ENCODE measurements at regions not wholly inside any gene's neighbourhood (a gene's known extent, or its start where the extent isn't known, plus 50 kb on each side); places are given as distances from the start of the nearest gene placed in this dataset.

DNA sequence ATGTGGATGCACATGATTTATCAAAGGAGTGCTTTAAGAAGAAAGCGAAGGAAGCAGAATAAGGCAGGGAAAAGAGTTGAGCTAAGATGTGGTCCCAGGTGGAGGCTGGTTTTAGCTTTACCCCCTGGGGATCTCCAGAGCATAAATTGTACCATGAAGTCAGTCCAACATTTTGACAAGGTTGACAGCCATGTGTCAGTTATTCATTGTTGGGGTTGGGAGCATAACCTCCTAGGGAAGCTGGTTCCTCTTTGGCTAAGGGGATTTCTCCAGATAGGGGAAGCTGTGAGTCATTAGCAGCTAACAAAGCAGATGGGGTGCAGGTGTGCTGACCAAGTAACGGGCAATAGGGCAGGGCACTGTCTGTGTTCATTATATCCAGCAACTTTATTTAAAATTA lies 123.7 kb upstream of the IGSF10 start:
- Histone ChIP-seq H3K36me3 (no peaks in the 10 kb centered on the region), H3K9me3 (no peaks in the 10 kb centered on the region), H3K27ac (no peak overlapping the region), H3K4me1 (peaks cover 6% of the 10 kb centered on the region), H3K27me3 (no peaks in the 10 kb centered on the region), H3K4me3 (no peak overlapping the region)
- DNase-seq (ENCODE audit: low spot score in 2 of 2), result no peak
- WGBS, result 83% methylated on average over 2 of the region's 2 CpGs
- TF ChIP-seq POLR2A (IDR thresholded peaks at IDR 0.05), result no peak
- TF ChIP-seq POLR2AphosphoS5 (IDR thresholded peaks at IDR 0.05), result no peak
- no peak for TF ChIP-seq EP300 (IDR thresholded peaks at IDR 0.05)
- TF ChIP-seq, protein P1, sequence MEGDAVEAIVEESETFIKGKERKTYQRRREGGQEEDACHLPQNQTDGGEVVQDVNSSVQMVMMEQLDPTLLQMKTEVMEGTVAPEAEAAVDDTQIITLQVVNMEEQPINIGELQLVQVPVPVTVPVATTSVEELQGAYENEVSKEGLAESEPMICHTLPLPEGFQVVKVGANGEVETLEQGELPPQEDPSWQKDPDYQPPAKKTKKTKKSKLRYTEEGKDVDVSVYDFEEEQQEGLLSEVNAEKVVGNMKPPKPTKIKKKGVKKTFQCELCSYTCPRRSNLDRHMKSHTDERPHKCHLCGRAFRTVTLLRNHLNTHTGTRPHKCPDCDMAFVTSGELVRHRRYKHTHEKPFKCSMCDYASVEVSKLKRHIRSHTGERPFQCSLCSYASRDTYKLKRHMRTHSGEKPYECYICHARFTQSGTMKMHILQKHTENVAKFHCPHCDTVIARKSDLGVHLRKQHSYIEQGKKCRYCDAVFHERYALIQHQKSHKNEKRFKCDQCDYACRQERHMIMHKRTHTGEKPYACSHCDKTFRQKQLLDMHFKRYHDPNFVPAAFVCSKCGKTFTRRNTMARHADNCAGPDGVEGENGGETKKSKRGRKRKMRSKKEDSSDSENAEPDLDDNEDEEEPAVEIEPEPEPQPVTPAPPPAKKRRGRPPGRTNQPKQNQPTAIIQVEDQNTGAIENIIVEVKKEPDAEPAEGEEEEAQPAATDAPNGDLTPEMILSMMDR (IDR thresholded peaks at IDR 0.05), result no peak

DNA sequence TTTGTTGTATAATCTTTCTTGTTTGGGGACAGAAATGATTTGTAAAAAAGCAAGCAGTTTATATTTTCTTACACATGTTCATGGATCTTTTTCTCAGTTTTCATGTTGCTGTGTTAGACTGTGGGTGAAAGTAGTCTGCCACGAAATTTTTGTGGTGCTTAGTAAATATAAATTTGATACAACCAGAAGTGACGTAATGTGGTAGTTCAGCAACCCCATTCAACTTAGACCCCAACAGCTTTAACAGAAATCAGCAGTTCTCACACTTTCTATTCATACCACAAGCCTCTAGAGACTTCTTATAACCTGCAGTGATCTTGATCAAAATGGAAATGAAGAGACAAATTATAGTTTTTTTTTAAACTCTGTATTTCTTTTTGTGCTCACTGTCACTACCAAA lies 120.2 kb upstream of the IGSF10 start:
- no peaks in the 10 kb centered on the region for H3K9me3 ChIP-seq
- H3K4me1 ChIP-seq, result peaks cover 6% of the 10 kb centered on the region
- 43% methylated on average over 2 of the region's 2 CpGs for WGBS
- no peaks in the 10 kb centered on the region for H3K27me3 ChIP-seq
- no peak for TF ChIP-seq EP300 (IDR thresholded peaks at IDR 0.05)
- no peak for TF ChIP-seq POLR2AphosphoS5 (IDR thresholded peaks at IDR 0.05)
- TF ChIP-seq, protein P1 (IDR thresholded peaks at IDR 0.05), result no peak
- TF ChIP-seq POLR2A (IDR thresholded peaks at IDR 0.05), result no peak
- no peak overlapping the region for H3K4me3 ChIP-seq
- no peak for DNase-seq (ENCODE audit: low spot score in 2 of 2)
- H3K36me3 ChIP-seq, result no peaks in the 10 kb centered on the region
- H3K27ac ChIP-seq, result peak overlapping the region; percentile 51

DNA sequence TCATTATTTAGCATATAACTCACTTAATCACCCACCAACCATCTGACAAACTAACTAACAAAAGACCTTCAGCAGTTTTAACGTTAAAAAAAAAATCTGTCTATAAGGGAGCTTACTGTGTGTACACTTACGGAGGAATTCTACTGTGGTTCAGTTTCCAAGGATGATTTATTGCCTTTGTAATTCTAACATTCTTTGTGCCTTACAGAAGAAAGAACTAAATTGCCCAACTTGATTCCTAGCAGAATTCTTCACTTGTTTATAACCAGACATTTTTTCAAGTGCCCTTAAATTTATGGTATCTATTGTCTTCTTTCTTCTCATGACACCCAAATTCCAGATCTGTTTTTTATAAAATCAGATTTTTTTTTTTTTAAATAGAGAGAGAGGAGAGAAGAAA lies 119.7 kb upstream of the IGSF10 start:
- no peak for DNase-seq (ENCODE audit: low spot score in 2 of 2)
- TF ChIP-seq EP300 (IDR thresholded peaks at IDR 0.05) (no peak), POLR2A (IDR thresholded peaks at IDR 0.05) (no peak), POLR2AphosphoS5 (IDR thresholded peaks at IDR 0.05) (no peak)
- TF ChIP-seq, protein P1 (IDR thresholded peaks at IDR 0.05), result no peak

DNA sequence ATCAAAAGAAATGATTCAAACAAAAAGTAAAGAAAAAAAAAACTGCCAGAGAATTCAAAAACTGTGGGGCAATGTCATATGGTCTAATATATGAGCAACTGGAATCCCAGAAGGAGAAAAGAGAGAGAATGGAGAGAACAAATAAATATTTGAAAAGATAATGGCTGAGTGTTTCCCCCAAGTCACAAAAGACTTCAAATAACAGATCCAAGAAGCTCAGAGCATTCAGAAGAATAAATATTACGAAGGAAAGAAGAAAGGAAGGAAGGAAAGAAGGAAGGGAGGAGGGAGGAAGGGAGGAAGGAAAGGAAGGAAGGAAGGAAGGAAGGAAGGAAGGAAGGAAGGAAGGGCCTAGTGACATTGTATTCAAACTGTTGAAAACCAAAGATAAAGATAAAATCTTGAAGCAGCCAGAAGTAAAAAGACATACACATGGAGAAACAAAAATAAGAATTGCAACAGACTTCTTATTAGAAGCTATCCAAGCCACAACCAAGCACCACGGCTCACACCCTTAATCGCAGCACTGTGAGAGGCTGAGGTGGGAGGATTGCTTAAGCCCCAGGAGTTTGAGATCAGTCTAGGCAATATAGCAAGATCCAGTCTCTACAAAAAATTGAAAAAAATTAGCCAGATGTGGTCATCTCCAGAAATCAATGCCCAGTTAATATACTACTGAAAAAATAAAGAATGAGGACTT lies 118.9 kb upstream of the IGSF10 start:
- peak overlapping the region; percentile 44 for H3K27ac ChIP-seq
- no peaks in the 10 kb centered on the region for H3K9me3 ChIP-seq
- H3K4me3 ChIP-seq, result no peak overlapping the region
- DNase-seq (ENCODE audit: low spot score in 2 of 2), result no peak
- 61% methylated on average over 3 of the region's 3 CpGs for WGBS
- H3K36me3 ChIP-seq, result no peaks in the 10 kb centered on the region
- no peak for TF ChIP-seq EP300 (IDR thresholded peaks at IDR 0.05)
- no peak for TF ChIP-seq POLR2A (IDR thresholded peaks at IDR 0.05)
- TF ChIP-seq POLR2AphosphoS5 (IDR thresholded peaks at IDR 0.05), result no peak
- TF ChIP-seq, protein P1 (IDR thresholded peaks at IDR 0.05), result no peak
- H3K4me1 ChIP-seq, result peaks cover 6% of the 10 kb centered on the region
- H3K27me3 ChIP-seq, result no peaks in the 10 kb centered on the region

More for the DNA sequence above, 119.7 kb upstream of the IGSF10 start:
- Histone ChIP-seq H3K27me3 (no peaks in the 10 kb centered on the region), H3K9me3 (no peaks in the 10 kb centered on the region), H3K4me3 (no peak overlapping the region), H3K36me3 (no peaks in the 10 kb centered on the region), H3K27ac (peak overlapping the region; percentile 51), H3K4me1 (peaks cover 6% of the 10 kb centered on the region)
- WGBS, result 30% methylated on average over 2 of the region's 2 CpGs

DNA sequence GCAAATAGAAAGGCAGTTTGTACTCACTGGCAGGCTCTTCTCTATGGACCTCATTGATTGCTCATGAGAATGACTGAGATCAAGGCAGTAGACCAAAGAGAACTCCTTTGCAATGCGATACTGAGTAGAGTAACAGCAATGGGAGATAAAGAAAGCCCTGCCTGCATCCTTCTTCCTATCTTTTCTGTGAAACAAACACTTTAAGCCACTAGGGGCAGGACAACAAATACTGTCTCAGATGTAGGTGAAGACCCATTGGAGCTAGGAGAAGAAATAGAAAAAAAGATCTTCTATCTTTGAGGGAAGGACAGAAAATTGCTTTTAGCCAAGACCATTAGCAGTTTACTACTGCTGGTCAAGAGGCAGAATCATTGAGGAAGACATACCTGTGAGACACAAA lies 117.6 kb upstream of the IGSF10 start:
- no peaks in the 10 kb centered on the region for H3K9me3 ChIP-seq
- H3K4me3 ChIP-seq, result no peak overlapping the region
- no peaks in the 10 kb centered on the region for H3K36me3 ChIP-seq
- H3K27me3 ChIP-seq, result no peaks in the 10 kb centered on the region
- H3K27ac ChIP-seq, result no peak overlapping the region
- DNase-seq (ENCODE audit: low spot score in 2 of 2), result no peak
- WGBS, result 100% methylated on average over 1 of the region's 1 CpG
- TF ChIP-seq, protein P1 (IDR thresholded peaks at IDR 0.05), result no peak
- TF ChIP-seq EP300 (IDR thresholded peaks at IDR 0.05) (no peak), POLR2AphosphoS5 (IDR thresholded peaks at IDR 0.05) (no peak), POLR2A (IDR thresholded peaks at IDR 0.05) (no peak)
- H3K4me1 ChIP-seq, result peaks cover 6% of the 10 kb centered on the region

Data from suprapubic skin (tissue), 4 donors.